ENCODE measurements at regions not wholly inside any gene's neighbourhood (a gene's known extent, or its start where the extent isn't known, plus 50 kb on each side); places are given as distances from the start of the nearest gene placed in this dataset.

DNA sequence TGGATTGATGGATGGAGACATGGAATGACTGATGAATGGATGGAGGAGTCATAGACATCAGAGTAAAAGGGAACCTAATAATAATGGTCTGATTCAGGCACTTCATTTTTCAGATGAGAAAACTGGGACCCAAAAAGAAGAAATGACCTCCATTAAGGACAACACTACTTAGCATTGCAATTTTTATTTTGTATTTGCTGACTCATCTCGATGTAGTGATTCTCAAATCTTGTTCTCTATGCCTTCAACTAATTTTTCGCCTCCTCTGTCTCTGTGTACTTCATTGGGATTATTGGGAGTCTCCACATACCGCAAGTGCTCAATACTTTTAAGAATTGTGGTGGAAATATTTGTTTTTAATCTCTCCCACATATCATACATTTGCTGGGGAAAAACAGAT, 446.2 kb upstream of the FSHR start:
- intact Hi-C loops (cut with micrococcal nuclease), result no loop called here
- POLR2A ChIA-PET, result no interaction called here

DNA sequence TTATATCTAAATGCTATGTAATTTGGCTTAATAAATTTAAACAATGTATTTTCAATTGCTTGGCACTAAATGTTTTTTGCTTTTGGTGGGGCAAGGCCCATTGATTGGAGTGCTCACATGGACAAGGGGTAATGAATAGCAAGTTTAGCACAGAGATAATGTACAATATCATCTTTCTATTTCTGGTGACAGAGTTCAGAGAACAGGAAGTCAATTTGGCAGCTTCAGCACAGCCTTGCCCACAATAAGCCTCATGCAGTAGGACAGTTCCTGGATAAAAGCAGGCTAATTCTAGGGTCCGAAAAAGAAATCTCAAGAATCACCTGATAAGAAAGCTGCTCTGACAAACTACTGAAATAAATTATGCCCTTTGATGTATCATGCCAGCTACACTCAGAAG, 443.9 kb upstream of the FSHR start:
- Histone ChIP-seq H3K9me3 (ENCODE audit: control insufficient read depth in 1 of 2, insufficient read depth in 1 of 2, low read depth in 1 of 2, low read length in 2 of 2) (peaks cover 0 to 13% of the 10 kb centered on the region in 2 experiments; a peak in 2 of 4 replicates), H4K20me1 (ENCODE audit: insufficient read depth) (no peaks in the 10 kb centered on the region), H3K79me2 (ENCODE audit: insufficient read depth, low read length) (no peaks in the 10 kb centered on the region), H3K27me3 (ENCODE audit: insufficient read depth, low read length) (no peaks in the 10 kb centered on the region), H3K36me3 (ENCODE audit: control insufficient read depth in 1 of 2, insufficient read depth in 2 of 2, low read length in 2 of 2) (no peaks in the 10 kb centered on the region), H3K9me2 (ENCODE audit: insufficient read depth) (no peaks in the 10 kb centered on the region), H3K4me1 (ENCODE audit: control insufficient read depth in 1 of 2, insufficient read depth in 2 of 2, low read length in 2 of 2) (no peaks in the 10 kb centered on the region), H3K27ac (ENCODE audit: low read depth, low read length) (no peak overlapping the region), H3K9ac (ENCODE audit: low read length) (no peak overlapping the region), H3K4me2 (ENCODE audit: low read length) (no peak overlapping the region), H2AFZ (ENCODE audit: low read depth, low read length, poor library complexity, severe bottlenecking) (no peak overlapping the region), H3K4me3 (replicated peaks in 1 of 2; ENCODE audit: low read depth in 1 of 2, low read length in 2 of 2) (no peak overlapping the region)
- BruUV-seq (replicated peaks), result no TSS peak
- DNase-seq (ENCODE audit: low read depth, low spot score) (no peak), ATAC-seq (no peak)
- RAD21 ChIA-PET (ENCODE audit: low non-redundant PET in 1 of 2, low total read pairs in 2 of 2, uncharacterized antibody in 2 of 2, unreplicated experiment in 2 of 2), result no interaction called here
- CTCF ChIA-PET, result no interaction called here
- POLR2A ChIA-PET, result no interaction called here
- TF ChIP-seq, protein P1, sequence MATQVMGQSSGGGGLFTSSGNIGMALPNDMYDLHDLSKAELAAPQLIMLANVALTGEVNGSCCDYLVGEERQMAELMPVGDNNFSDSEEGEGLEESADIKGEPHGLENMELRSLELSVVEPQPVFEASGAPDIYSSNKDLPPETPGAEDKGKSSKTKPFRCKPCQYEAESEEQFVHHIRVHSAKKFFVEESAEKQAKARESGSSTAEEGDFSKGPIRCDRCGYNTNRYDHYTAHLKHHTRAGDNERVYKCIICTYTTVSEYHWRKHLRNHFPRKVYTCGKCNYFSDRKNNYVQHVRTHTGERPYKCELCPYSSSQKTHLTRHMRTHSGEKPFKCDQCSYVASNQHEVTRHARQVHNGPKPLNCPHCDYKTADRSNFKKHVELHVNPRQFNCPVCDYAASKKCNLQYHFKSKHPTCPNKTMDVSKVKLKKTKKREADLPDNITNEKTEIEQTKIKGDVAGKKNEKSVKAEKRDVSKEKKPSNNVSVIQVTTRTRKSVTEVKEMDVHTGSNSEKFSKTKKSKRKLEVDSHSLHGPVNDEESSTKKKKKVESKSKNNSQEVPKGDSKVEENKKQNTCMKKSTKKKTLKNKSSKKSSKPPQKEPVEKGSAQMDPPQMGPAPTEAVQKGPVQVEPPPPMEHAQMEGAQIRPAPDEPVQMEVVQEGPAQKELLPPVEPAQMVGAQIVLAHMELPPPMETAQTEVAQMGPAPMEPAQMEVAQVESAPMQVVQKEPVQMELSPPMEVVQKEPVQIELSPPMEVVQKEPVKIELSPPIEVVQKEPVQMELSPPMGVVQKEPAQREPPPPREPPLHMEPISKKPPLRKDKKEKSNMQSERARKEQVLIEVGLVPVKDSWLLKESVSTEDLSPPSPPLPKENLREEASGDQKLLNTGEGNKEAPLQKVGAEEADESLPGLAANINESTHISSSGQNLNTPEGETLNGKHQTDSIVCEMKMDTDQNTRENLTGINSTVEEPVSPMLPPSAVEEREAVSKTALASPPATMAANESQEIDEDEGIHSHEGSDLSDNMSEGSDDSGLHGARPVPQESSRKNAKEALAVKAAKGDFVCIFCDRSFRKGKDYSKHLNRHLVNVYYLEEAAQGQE (IDR thresholded peaks at IDR 0.05; ENCODE audit: low read depth), result no peak
- TF ChIP-seq SRF (IDR thresholded peaks at IDR 0.05; ENCODE audit: low read depth), result no peak
- TF ChIP-seq ZNF274 (IDR thresholded peaks at IDR 0.05; ENCODE audit: low read depth, low read length), result no peak
- no peak for TF ChIP-seq POLR2A (IDR thresholded peaks at IDR 0.05; ENCODE audit: borderline replicate concordance, extremely low read depth, insufficient read depth, insufficient read length)
- TF ChIP-seq RAD21 (IDR thresholded peaks at IDR 0.05; ENCODE audit: low read depth), result no peak
- no peak for TF ChIP-seq ZFX (IDR thresholded peaks at IDR 0.05)
- no peak for TF ChIP-seq JUND (IDR thresholded peaks at IDR 0.05)
- TF ChIP-seq CEBPB (IDR thresholded peaks at IDR 0.05; ENCODE audit: low read depth), result no peak
- intact Hi-C loops (cut with micrococcal nuclease), result no loop called here

More for the DNA sequence above, 446.2 kb upstream of the FSHR start:
- Histone ChIP-seq H4K20me1 (ENCODE audit: insufficient read depth) (no peaks in the 10 kb centered on the region), H3K9ac (ENCODE audit: low read length) (no peak overlapping the region), H3K36me3 (ENCODE audit: control insufficient read depth in 1 of 2, insufficient read depth in 2 of 2, low read length in 2 of 2) (no peaks in the 10 kb centered on the region), H3K9me2 (ENCODE audit: insufficient read depth) (no peaks in the 10 kb centered on the region), H3K4me3 (replicated peaks in 1 of 2; ENCODE audit: low read depth in 1 of 2, low read length in 2 of 2) (no peak overlapping the region), H3K79me2 (ENCODE audit: insufficient read depth, low read length) (no peaks in the 10 kb centered on the region), H3K27me3 (ENCODE audit: insufficient read depth, low read length) (no peaks in the 10 kb centered on the region), H3K4me2 (ENCODE audit: low read length) (no peak overlapping the region), H3K27ac (ENCODE audit: low read depth, low read length) (no peak overlapping the region), H3K4me1 (ENCODE audit: control insufficient read depth in 1 of 2, insufficient read depth in 2 of 2, low read length in 2 of 2) (no peaks in the 10 kb centered on the region), H3K9me3 (ENCODE audit: control insufficient read depth in 1 of 2, insufficient read depth in 1 of 2, low read depth in 1 of 2, low read length in 2 of 2) (peaks cover 0 to 20% of the 10 kb centered on the region in 2 experiments; a peak in 2 of 4 replicates), H2AFZ (ENCODE audit: low read depth, low read length, poor library complexity, severe bottlenecking) (no peak overlapping the region)
- DNase-seq (ENCODE audit: low read depth, low spot score), result no peak
- no peak for ATAC-seq
- RAD21 ChIA-PET (ENCODE audit: low non-redundant PET in 1 of 2, low total read pairs in 2 of 2, uncharacterized antibody in 2 of 2, unreplicated experiment in 2 of 2), result no interaction called here
- no TSS peak for BruUV-seq (replicated peaks)
- CTCF ChIA-PET, result no interaction called here
- TF ChIP-seq JUND (IDR thresholded peaks at IDR 0.05), result no peak
- TF ChIP-seq EZH2 (IDR thresholded peaks at IDR 0.05), result no peak
- no peak for TF ChIP-seq SP1 (IDR thresholded peaks at IDR 0.05; ENCODE audit: low read depth)
- no peak for TF ChIP-seq FOSL1 (IDR thresholded peaks at IDR 0.05; ENCODE audit: low read depth)
- TF ChIP-seq ELF1 (IDR thresholded peaks at IDR 0.05; ENCODE audit: borderline replicate concordance, low read depth), result no peak
- TF ChIP-seq, protein P2, sequence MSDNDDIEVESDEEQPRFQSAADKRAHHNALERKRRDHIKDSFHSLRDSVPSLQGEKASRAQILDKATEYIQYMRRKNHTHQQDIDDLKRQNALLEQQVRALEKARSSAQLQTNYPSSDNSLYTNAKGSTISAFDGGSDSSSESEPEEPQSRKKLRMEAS (IDR thresholded peaks at IDR 0.05), result no peak
- no peak for TF ChIP-seq CEBPB (IDR thresholded peaks at IDR 0.05; ENCODE audit: low read depth)
- TF ChIP-seq, protein P3, sequence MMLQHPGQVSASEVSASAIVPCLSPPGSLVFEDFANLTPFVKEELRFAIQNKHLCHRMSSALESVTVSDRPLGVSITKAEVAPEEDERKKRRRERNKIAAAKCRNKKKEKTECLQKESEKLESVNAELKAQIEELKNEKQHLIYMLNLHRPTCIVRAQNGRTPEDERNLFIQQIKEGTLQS (IDR thresholded peaks at IDR 0.05), result no peak
- no peak for TF ChIP-seq TCF7L2 (IDR thresholded peaks at IDR 0.05; ENCODE audit: borderline replicate concordance, extremely low read depth, insufficient read depth, insufficient read length)
- no peak for TF ChIP-seq ZNF274 (IDR thresholded peaks at IDR 0.05; ENCODE audit: low read depth, low read length)
- TF ChIP-seq SIN3A (IDR thresholded peaks at IDR 0.05; ENCODE audit: low read depth), result no peak
- no peak for TF ChIP-seq ZFX (IDR thresholded peaks at IDR 0.05)
- TF ChIP-seq POLR2AphosphoS5 (IDR thresholded peaks at IDR 0.05; ENCODE audit: low read depth, low read length), result no peak
- no peak for TF ChIP-seq POLR2A (IDR thresholded peaks at IDR 0.05; ENCODE audit: borderline replicate concordance, extremely low read depth, insufficient read depth, insufficient read length)
- TF ChIP-seq EGR1 (IDR thresholded peaks at IDR 0.05; ENCODE audit: low read depth), result no peak
- TF ChIP-seq YY1 (IDR thresholded peaks at IDR 0.05; ENCODE audit: extremely low read depth, insufficient replicate concordance, low read depth, low read length), result no peak
